ENCODE measurements at regions not wholly inside any gene's neighbourhood (a gene's known extent, or its start where the extent isn't known, plus 50 kb on each side); places are given as distances from the start of the nearest gene placed in this dataset.

DNA sequence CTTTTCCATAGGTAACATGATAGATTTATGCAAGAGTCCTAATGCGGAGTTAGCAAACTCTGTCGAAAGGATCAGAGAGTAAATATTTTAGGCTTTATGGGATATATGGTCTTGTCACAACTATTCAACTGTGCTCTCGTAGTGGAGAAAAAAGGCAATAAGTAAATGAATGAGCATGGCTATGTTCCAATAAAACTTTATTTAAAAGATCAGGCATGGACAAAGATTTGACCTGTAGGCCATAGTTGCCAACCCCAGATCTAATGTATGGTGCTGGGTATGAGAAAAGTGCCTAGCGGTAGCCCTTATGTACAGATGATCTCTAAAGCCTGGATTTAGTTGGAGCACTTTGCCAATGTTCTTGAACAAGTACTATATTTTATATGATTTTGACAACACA lies 498.8 kb upstream of the C1orf87 start:
- TF ChIP-seq, protein P1, sequence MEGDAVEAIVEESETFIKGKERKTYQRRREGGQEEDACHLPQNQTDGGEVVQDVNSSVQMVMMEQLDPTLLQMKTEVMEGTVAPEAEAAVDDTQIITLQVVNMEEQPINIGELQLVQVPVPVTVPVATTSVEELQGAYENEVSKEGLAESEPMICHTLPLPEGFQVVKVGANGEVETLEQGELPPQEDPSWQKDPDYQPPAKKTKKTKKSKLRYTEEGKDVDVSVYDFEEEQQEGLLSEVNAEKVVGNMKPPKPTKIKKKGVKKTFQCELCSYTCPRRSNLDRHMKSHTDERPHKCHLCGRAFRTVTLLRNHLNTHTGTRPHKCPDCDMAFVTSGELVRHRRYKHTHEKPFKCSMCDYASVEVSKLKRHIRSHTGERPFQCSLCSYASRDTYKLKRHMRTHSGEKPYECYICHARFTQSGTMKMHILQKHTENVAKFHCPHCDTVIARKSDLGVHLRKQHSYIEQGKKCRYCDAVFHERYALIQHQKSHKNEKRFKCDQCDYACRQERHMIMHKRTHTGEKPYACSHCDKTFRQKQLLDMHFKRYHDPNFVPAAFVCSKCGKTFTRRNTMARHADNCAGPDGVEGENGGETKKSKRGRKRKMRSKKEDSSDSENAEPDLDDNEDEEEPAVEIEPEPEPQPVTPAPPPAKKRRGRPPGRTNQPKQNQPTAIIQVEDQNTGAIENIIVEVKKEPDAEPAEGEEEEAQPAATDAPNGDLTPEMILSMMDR (IDR thresholded peaks at IDR 0.05): no peak

DNA sequence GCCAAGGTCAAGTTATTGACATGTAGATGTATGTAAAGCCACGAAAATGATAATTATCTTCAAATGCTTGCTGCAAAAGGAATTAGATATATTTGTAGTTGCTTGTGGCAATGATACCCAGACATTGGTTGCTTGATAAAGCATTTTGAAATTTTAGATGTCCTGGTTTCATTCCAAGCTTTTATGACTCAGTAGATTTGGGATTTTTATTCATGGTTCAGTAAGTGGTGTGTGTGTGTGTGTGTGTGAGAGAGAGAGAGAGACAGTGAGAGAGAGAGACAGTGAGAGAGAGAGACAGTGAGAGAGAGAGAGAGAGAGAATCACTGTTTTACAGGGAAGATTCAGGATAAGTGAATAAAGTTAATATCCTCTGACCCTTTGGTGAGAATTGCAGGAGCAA lies 498.2 kb upstream of the C1orf87 start:
- TF ChIP-seq, protein P1 (IDR thresholded peaks at IDR 0.05): no peak

- TF ChIP-seq, protein P1 (IDR thresholded peaks at IDR 0.05): no peak
These were observed 495.6 kb upstream of the C1orf87 start for GRCh38 chr1:60569189-60569588.

DNA sequence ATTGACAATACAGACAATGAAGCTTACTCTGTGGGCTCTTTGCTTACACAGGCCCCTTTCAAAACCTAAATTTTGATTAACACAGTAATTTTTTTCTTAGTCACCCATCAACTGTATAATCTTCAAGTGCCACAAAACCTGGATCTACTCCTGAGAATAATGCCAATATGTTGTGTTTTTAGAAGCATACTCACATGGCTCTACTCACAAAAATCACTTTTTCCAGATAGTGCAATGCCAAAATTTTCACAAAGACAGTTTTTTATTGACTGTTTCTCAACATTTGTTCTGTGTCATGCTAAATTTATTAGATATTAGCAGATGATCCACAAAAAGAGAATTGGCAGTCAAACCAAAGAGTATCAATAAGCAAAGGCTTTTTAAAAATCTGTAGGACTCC lies 493.7 kb upstream of the C1orf87 start:
- TF ChIP-seq, protein P1 (IDR thresholded peaks at IDR 0.05): no peak

GRCh38 chr1:60564916-60565750 lies 491.6 kb upstream of the C1orf87 start:
- TF ChIP-seq, protein P1 (IDR thresholded peaks at IDR 0.05): no peak

GRCh38 chr1:60563777-60564535 lies 490.4 kb upstream of the C1orf87 start:
- TF ChIP-seq, protein P1 (IDR thresholded peaks at IDR 0.05): no peak

DNA sequence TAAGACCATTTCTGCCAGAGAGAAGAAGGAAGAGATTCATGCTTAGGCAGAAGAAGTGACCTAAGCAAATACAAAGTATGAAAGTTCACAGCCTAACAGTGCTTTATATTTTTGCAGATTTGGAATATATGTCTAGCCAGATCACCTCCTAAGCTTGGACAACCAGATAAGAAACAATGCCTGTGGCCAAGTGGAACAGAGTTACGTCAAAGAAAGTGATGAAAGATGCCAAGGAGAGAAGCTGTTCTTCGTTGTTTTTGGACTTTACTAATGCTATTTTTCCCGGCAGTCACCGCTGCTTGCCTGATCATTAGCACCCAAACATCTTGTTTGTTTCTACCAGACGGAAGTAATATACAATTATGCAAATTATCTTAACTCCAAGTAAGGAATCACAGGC lies 489.2 kb upstream of the C1orf87 start:
- TF ChIP-seq, protein P1 (IDR thresholded peaks at IDR 0.05): no peak
